ENCODE measurements at regions not wholly inside any gene's neighbourhood (a gene's known extent, or its start where the extent isn't known, plus 50 kb on each side); places are given as distances from the start of the nearest gene placed in this dataset.
A peak's percentile ranks its signal among the peaks of the same experiment; 100 is the strongest.

DNA sequence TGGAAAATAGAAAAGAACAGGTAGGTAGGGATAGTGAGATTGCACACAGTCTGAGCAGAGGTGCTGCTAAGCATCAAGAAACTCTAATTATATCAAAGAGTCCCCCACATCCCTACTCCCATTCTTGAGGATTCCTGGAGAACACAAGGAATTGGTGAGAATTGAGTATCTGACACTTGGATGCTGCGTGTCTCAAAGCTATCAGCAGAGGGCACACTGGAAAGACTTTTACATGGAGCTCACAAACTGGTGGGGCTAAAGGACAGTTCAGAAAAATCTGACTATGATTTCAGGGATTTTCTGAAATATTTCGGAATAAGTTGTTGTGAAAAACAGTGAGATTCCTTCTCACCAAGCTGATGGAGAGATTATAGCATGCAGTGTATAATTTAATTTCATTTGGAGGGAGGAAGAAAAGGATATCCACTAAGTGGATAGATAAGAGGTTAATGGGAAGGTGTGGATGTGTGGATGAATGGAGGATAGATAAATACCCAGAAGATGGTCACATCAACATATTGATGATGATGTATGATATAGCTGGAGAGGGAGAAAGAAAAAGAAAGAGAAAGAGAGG is 215.4 kb upstream of the DEFB112 start:
- TF ChIP-seq CTCF (IDR thresholded peaks at IDR 0.05; ENCODE audit: low read depth, low read length) (peak; percentile 75), EZH2phosphoT487 (IDR thresholded peaks at IDR 0.05; ENCODE audit: low read depth) (no peak)
